ENCODE measurements at regions not wholly inside any gene's neighbourhood (a gene's known extent, or its start where the extent isn't known, plus 50 kb on each side); places are given as distances from the start of the nearest gene placed in this dataset.

DNA sequence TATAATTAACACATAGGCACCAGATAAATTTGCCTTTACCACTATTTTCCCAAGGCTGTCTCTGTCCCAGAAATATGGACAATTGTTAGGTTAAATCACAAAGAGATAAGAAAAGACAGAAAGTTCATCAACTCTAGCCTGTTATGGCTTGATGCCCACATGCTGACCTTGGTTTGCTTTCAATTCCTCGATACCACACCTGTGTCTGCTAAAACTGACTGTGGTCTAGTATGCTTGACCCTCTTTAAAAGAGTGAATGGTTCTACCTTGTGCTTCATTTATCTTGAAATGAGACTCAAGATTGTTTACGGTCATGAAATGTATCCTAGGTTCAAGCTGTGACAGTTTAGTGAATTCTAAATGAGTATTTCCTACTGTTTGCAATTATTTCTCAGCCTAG, 909.0 kb upstream of the LRRTM1 start:
- DNase-seq, result no peak

DNA sequence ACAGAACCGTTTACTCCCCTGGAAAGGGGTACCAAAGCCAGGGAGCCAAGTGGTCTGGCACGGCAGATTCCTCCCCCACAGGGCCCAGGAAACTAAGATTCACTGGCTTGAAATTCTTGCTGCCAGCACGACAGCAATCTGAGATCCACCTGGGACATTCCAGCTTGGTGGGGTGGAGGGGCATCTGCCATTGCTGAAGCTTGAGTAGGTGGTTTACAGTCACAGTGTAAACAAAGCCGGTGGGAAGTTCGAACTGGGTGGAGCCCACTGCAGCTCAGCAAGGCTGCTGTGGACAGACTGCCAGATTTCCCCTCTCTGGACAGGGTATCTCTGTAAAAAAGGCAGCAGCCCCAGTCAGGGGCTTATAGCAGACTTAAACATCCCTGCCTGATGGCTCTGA, 901.7 kb upstream of the LRRTM1 start:
- DNase-seq, result no peak

DNA sequence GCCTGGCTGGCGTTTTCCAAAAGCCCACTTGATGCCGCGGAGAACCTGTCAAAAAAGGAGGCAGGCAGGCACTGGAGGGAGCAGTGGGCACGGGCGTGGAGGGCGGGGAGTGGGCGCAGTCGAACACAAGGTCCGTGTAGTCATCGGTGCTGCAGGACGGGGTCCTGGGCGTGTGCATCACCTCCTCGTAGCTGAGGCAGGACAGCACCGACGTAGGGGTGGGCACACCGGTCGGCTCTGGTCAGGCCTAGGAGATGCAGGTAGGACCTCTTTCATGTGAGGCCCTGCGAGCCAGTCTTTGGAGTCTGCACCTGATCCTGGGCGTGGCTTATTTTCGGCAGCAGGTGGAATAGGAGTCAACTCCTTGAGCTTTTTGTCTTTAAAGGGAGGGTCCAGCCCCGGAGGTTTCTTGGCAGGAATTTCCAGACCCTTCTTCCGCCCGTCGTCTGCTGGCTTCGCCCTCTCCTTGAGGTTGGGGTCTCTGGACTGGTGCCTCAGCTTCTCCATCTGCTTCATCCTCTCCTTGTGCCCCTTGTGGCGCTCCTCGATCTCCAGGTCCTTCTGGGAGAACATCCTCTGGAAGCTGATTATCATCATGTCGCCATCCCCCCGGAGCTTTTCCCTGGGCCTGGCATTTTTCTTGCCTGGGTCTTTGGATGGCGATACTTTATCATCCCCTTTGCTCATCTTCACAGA, 892.5 kb upstream of the LRRTM1 start:
- no peak for DNase-seq

DNA sequence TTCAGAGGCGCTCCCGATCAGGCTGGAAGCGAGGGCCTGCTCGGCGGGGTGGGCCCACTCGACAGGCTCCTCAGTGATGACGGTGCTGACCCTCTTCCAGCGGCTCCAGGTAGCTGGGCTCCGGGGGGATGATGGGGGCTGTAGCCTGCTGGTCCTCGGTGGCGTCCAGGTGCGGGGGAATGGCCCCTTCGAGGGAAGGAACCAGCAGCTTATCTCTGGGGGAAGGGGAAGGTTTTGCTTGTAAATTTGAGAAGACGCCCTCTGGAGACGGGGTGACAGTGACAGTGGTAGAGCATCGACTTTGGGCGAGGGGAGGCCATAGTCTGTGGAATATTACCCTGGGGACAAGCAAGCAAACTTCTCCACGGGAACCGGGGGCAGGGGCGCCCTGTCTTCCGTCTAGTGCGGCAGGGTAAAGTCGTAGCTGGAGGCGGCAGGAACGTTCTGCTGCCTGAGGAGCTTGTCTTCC, 891.9 kb upstream of the LRRTM1 start:
- no peak for DNase-seq

DNA sequence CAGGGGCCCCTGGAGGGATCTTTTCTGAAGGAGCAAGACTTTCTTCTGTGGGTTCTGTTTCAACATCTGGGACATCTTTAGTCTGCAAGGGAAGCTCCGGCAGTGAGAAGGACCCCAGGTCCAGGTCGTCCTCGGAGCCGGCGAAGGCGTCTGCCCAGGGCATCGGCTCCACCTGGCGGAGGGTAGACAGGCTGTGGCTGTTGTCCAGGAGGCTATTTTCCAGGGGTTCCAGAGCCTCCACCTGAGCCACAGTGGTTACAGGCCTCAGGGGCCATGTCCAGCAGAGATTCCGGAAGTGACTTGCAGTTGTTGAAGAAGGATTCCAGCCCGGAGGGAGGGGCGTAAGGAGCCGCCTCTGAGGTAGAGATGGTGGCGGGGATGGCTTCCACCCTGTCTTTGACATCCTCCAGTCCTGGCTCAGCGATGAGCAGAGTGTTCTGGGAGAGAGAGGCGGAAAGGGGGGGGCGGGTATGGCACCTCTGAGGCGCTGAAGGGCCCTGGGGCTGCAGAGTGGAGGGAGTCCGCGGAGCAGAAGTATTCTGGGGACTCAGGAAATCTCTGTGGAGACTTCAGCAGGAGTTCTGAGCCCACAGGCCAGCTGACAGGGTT, 891.3 kb upstream of the LRRTM1 start:
- DNase-seq, result no peak

DNA sequence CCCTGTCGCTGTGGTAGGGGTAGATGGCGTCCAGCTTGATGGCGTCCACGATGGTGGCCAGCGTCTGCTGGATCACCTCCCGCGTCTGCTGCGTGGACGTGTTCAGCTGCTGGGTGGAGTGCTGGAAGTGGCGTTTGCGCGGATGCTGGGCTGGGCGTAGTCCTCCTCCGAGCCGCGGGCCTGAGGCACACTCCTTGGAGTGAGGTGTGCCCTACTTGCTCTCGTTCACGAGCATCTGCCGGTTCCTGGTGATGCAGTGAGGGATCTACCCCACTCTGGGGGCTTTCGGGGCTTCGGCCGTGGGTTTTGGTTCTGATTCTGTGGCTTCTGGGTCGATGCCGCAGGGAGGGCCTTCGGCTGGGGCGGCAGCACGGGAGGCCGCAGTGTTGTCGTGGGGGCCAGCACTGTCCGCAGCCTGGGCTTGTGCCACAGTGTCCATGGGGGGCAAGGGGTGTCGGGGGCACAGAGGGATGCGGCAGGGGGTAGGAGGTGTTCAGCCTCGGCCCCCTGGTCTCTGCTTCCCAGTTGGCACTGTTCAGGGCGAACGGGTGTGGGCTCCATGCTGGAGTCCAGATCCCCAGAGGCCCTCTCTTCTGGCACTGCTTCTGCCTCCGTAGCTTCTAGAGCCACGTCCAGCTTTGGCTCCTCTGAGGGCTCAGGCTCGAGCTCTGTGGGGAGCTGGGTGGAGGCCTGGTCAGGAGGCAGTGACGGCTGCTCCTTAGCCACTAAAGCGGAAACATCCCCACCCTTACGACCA, 890.6 kb upstream of the LRRTM1 start:
- DNase-seq, result no peak

DNA sequence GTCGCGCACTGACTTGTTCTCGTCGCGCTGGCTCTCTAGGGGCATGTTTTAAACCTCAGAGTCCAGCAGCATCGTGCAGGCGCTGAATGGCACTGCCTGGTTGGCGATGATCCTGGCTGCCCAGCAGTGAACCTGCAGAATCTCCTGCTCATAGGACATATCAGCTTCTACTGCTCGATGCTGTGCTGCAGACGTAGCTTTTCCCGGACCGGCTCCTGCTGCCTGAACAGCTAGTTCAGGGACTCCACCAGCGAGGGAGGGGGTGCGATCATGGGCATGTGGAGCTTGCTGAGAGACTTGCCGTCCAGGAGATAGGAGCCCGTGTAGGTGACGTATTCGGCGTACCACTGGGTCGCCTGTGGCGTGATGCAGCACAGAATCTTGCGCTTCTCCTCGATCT, 890.0 kb upstream of the LRRTM1 start:
- no peak for DNase-seq

DNA sequence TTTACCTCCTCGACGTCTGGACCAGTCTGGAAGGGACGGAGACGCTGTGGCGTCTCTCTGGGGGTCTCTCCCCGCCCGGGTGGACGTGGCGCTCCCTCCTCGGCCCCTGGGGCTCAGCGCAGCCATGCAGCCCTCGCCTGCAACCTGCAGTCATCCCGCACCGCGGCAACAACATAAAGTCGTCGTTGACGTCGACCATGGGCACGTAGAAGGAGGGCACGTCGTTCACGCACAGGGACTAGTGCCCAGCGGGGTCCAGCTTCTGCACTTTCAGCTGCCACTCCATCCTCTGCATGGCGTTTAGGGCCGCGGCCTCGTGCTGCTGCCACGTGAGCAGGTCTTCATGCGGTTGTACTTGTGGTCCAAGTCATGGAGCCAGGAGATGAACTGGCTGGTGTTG, 889.6 kb upstream of the LRRTM1 start:
- DNase-seq, result no peak

DNA sequence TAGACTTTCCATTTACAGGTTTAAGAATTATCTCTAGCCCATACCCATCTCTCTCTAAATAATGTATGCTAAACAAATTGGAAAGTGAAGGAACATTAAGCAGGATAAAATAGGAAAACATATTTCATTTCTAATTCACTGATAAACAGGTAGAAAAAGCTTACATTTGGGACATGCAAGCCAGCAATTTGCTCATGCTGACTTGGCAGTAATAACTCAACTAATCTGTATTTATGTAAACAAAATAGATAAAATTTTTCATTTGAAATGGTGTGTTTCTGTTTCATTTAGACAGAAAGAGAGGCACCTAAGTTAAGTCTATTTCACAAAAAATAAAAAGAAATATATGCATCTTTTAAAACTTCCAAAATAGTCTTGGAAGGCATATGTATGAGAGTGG, 877.3 kb upstream of the LRRTM1 start:
- DNase-seq, result no peak

DNA sequence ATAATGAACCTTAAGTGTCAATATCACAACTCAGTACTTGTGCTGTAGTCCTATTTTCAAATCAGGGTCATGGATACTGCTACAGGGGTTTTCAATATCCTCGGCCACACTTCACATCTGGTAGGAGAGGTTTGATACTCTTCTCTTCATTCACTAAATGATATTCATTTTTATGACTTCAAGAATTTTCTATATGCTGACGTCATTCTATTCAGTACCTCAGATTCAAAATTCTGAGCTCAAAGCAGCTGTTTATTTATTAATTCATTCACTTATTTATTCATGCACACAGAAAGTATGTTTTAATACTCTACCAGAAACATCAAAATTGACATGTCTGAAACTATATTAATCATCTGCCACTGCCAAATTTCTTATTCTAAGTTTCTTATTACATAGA, 866.9 kb upstream of the LRRTM1 start:
- DNase-seq, result no peak

DNA sequence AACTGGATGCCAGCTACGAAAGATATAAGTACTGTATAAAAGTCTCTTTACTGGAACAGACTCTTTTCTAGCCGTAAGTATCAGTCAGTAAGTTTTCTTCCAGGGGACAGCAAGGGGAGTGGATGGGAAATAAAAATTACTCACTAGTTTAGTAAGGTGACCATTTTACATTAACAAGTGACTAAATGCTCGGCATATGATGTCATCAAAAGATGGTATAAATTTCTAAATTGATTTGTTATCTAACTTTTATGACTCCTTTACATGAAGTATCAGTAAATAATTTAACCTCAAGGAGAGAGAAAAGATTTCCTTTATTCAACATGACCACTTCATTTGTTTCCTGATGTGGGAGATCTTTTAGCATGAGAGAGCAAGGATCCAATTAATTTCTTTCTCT, 859.0 kb upstream of the LRRTM1 start:
- DNase-seq, result no peak

DNA sequence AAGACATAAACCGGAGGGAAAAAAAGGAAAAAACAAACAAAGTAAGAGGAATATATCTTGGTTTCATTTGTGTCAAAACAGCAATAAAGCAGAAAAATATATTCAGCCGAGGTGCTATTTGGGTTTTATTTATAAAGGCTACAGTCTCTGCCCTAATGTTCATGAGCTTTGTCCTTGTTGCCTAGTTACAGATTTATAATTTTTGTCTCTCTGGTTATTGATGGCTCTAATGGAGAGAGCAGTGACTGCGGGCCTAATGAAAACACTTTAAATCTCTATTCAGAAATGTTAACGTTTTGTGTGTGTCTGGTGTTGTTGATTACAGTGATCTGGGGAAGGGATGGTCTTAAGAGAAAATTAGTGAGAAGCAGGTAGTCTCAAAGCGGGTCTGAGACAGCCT, 854.0 kb upstream of the LRRTM1 start:
- DNase-seq, result no peak

DNA sequence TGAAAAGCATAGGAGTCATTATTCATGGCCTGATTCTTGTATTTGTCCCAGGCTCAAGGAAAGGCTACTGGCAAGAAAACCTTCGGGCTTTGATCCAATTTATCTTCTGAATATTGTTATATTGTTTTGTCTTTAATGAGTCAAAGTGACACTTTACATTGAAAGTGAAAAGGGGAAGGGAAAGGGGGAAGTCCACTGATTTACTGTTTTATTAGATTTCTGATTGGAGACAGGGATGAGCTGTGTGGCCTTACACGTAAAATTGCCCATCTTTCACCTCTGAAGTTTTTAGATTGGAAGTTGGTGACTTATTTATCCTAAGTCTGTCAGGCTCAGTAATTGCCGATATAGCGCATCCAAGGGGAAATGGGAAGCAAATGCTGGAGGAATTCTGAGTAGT, 843.8 kb upstream of the LRRTM1 start:
- no peak for DNase-seq

DNA sequence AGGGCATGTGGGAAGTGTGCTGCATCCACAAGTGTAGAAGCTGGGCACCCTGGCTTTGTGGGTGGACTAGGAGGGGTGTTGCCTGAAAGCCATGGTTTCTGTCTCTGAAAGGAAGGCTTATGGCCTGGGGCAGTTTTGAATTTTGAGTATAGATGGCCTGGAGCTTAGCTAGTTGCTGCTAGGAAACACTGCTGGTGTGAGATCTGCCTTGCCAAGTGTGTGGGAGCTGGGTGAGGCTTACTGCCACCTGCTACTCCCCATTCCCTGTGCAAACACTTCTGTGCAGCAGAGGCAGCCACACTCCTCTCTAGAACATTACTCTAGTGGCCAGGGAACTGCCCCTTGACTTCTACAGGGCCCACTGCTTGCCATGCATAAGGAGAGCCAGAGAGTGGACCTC, 831.7 kb upstream of the LRRTM1 start:
- DNase-seq, result no peak

DNA sequence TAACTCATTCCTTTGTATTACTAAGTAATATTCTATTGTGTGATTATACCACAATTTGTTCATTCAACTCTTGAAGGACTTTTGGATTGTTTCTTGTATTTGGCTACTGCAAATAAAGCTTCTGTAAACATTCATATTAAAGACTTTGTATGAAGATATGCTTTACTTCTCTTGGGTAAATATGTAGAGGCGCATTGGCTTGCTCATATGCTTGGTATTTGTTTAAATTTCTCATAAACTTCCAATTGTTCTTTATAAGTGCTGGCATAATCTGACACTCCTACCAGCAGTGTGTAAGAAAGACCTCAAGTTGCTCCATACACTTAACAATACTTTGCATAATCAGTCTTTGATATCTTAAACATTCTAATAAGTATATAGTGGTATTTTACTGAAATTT, 792.8 kb upstream of the LRRTM1 start:
- DNase-seq, result no peak

DNA sequence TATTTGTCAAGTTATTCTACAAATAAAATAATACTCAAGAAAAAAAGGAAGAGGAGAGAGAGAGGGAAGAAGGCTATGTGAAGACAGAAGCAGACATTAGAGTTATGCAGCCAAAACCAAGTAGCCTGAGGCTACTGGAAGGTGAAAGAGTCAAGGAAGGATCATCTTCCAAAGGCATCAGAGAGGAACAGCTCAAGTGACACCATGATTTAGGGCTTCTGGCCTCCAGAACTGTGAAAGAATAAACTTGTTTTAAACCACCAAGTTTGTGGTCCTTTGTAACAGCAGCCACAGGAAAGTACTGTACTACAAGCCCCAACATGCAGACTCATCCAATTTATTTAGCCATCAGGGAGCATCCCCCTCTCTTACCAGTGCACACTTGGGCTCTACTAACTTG, 788.5 kb upstream of the LRRTM1 start:
- no peak for DNase-seq

DNA sequence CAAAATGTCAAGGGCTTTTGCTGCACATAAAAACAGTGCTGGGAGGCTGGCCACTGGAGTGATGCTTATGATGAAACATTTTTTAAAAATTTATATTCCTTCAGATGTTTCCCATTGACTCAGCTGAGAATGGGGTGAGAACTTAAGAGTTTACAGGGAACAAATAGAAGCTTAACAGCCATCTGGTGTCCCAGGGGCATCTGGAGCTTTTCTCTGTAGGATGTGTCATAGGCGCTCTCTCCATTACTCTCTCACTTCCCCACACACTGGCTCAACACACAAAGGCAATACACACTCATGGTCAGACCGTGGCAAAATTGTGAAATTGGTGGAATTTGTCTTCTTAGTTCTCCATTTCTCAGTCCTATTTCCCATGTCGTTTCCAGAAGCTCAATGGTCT, 783.1 kb upstream of the LRRTM1 start:
- no peak for DNase-seq

DNA sequence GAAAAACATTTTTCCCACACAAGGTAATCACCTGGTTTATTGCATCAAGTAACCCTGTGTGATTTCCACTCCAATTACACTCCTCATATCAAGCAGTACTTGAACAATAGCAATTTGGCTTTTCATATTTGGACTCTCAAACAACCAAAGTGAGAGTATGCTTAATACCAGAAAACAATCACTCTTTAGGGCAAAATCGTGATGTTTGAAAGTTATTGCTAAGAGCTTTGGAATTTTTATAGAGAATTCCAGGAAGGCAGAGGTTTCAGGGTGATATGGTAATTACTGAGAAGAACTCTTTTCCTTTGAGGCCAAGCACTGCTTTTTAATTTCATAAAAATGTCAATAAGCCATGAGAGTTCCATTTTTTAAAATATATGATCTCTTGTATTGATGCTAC, 779.5 kb upstream of the LRRTM1 start:
- DNase-seq, result no peak

DNA sequence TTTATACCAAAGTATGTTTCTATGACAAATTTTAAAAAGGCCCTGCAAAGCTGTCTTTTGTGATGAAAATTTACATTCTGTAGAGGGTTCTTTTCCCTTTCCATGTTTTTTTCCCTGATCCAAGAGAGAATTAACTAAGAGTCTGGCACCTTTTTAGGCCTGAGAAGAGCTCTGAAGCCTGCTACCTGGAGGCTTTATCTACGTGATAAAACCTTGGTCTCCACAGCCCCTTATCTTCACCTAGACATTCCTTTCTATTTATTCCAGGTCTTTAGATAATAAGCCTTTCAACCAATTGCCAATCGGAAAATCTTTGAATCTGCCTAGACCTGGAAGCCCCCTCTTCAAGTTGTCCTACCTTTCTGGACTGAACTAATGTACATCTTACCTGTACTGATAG, 774.1 kb upstream of the LRRTM1 start:
- DNase-seq, result no peak

DNA sequence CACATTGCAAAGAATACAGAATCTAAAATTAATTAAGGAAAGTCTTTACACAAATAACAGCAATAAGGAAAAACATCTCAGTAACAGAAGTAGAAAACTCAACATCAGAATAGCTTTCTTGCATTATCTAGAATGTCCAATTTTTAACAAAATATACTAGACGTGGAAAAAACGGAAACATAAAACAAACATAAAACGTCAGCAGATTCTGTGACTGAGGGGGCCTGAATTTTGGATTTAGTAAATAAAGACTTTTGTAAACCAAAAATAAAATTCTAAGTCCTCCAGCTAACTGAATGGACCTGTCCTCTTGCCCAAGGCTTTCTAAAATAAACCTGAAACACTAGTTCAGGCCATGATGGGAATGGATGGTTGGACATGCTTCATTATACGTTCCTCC, 773.5 kb upstream of the LRRTM1 start:
- DNase-seq, result no peak

DNA sequence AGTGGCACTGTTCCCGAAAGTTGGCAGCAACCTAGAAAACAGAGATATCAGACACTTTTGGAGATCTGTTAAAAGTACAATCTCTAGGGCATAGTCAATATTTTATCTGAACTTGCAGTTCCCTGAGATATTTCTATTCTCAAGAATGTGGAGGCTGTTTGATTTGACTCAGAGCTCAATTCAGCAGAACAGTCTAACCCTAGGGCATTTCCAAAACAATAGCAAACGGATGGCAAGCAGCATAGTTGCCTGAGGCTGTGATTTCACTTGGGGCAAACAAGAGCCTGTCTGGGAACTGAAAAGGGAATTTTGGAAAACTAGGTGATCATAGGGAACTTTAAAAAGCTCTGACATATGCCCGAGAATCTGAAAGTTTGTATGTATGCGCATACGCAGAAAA, 772.8 kb upstream of the LRRTM1 start:
- no peak for DNase-seq

DNA sequence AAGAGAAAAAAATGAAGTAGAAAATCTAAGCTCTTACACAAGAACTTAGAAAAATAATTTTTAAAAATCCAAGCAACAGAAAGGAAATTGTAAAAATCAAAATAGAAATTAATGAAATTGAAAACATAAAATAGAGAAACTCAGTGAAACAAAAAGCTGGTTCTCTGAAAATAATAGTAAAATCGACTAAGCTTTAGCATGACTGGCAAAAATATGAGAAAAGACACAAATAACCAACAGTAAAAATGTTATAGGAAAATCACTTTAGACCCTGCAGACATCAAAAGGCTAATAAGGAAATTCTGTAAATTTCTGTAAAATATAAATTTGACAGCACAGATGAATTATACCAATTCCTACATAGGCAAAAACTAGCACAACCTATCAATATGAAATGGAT, 768.9 kb upstream of the LRRTM1 start:
- no peak for DNase-seq

DNA sequence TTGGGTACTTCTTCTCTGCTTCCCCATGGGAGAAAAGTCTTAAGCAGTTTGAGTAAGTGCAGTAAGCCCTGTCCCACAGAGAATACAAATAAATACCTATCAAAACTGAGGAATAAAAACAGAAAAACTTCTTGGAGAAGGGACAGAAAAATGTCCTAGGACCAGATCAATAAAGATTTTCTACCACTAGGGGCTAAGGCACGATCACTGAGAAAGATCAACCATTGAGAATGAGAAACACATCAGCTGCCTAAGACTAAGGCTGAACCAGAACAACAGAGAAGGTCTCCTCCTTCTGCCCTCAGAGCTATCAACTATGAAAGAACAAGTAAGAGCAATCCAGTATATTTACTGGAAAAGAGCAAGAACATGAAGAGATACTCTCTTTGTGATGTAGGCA, 763.6 kb upstream of the LRRTM1 start:
- DNase-seq, result no peak

DNA sequence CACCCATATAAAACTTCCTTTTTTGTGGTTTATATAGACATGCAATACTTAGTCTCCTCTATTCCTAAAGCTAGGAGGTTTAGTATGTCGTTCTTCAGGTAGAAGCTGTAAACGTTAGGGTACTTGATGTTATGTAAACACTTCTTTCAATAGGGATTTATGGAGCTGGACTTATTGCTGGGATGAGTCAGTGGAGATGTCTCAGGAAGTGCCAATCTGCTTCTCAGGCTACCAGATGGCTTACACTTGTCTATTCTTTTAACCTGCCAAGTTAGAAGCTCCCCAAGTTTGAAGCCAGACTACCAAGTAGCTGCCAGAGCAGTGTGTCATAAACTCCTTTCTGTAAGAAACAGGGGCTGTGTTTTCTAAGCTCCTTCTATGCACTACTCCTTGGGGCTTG, 756.5 kb upstream of the LRRTM1 start:
- no peak for DNase-seq

Measured in CD4-positive, alpha-beta T cell treated with Interleukin-4 for 1 hour (primary cell).